ENCODE measurements at regions not wholly inside any gene's neighbourhood (a gene's known extent, or its start where the extent isn't known, plus 50 kb on each side); places are given as distances from the start of the nearest gene placed in this dataset.

- TF ChIP-seq CTCF (IDR thresholded peaks at IDR 0.05) (no peak), POLR2A (IDR thresholded peaks at IDR 0.05) (no peak)
These were observed 116.5 kb upstream of the OLIG3 start for GRCh38 chr6:137610702-137611101.
